ENCODE measurements at regions not wholly inside any gene's neighbourhood (a gene's known extent, or its start where the extent isn't known, plus 50 kb on each side); places are given as distances from the start of the nearest gene placed in this dataset.

- ChIA-PET CTCF (no interaction called here), POLR2A (no interaction called here)
- Histone ChIP-seq H2AFZ (ENCODE audit: low read depth) (no peak overlapping the region), H3K4me2 (no peak overlapping the region), H3K36me3 (replicated peaks in 1 of 2; ENCODE audit: control insufficient read depth in 1 of 2, insufficient read depth in 2 of 2, low read length in 1 of 2) (no peaks in the 10 kb centered on the region), H3K9me3 (no peaks in the 10 kb centered on the region), H3K9ac (no peak overlapping the region), H3K4me1 (ENCODE audit: control insufficient read depth in 1 of 2, insufficient read depth in 2 of 2, low read depth in 1 of 2, low read length in 1 of 2) (peaks cover 0 to 9% of the 10 kb centered on the region in 2 experiments; a peak in 1 of 4 replicates), H3K79me2 (ENCODE audit: insufficient read depth) (no peaks in the 10 kb centered on the region), H3K9me2 (no peaks in the 10 kb centered on the region), H3K27me3 (ENCODE audit: insufficient read depth) (no peaks in the 10 kb centered on the region), H4K20me1 (ENCODE audit: insufficient read depth) (no peaks in the 10 kb centered on the region), H3F3A (replicated peaks; ENCODE audit: insufficient read depth) (no peaks in the 10 kb centered on the region), H3K4me3 (ENCODE audit: low read depth in 2 of 2, low read length in 1 of 2) (no peak overlapping the region), H3K27ac (ENCODE audit: low read depth in 2 of 2, low read length in 1 of 2) (no peak overlapping the region)
- 61% methylated on average over 1 of the region's 1 CpG for WGBS (ENCODE audit: low lambda C conversion rate)
- TF ChIP-seq MEF2A (IDR thresholded peaks at IDR 0.05; ENCODE audit: borderline replicate concordance, low read depth) (no peak), RXRA (IDR thresholded peaks at IDR 0.05; ENCODE audit: borderline replicate concordance, low read depth) (no peak), USF2 (IDR thresholded peaks at IDR 0.05; ENCODE audit: borderline replicate concordance, low read depth, low read length) (no peak), GABPA (IDR thresholded peaks at IDR 0.05; ENCODE audit: low read depth) (no peak), POLR2AphosphoS5 (IDR thresholded peaks at IDR 0.05; ENCODE audit: low read depth, low read length) (no peak), FOXJ3 (CRISPR knock-in tag; IDR thresholded peaks at IDR 0.05) (no peak), USF1 (IDR thresholded peaks at IDR 0.05; ENCODE audit: borderline replicate concordance, low read depth) (no peak), CHD2 (IDR thresholded peaks at IDR 0.05; ENCODE audit: low read length, partially characterized antibody) (no peak), JUND (IDR thresholded peaks at IDR 0.05) (no peak), NRF1 (IDR thresholded peaks at IDR 0.05; ENCODE audit: low read depth, low read length) (no peak)
- no peak for DNase-seq
Observed at GRCh38 chr12:5310151-5310550, 121.8 kb upstream of the NTF3 start.

- ChIA-PET CTCF (interaction anchor here (1.3 kb wide), 1 partner anchor 10 kb away, joined by 3 read pairs; no protein-coding TSS in a partner anchor), POLR2A (no interaction called here)
- H3K4me2 ChIP-seq = no peak overlapping the region
- no peaks in the 10 kb centered on the region for H3K27me3 ChIP-seq (ENCODE audit: insufficient read depth)
- no peaks in the 10 kb centered on the region for H3K9me2 ChIP-seq
- H3K79me2 ChIP-seq (ENCODE audit: insufficient read depth) = no peaks in the 10 kb centered on the region
- H3K36me3 ChIP-seq (replicated peaks in 1 of 2; ENCODE audit: control insufficient read depth in 1 of 2, insufficient read depth in 2 of 2, low read length in 1 of 2) = no peaks in the 10 kb centered on the region
- no peak overlapping the region for H3K9ac ChIP-seq
- H3K4me1 ChIP-seq (ENCODE audit: control insufficient read depth in 1 of 2, insufficient read depth in 2 of 2, low read depth in 1 of 2, low read length in 1 of 2) = no peaks in the 10 kb centered on the region
- H3K4me3 ChIP-seq (ENCODE audit: low read depth in 2 of 2, low read length in 1 of 2) = no peak overlapping the region
- no peak overlapping the region for H2AFZ ChIP-seq (ENCODE audit: low read depth)
- H3F3A ChIP-seq (replicated peaks; ENCODE audit: insufficient read depth) = no peaks in the 10 kb centered on the region
- H4K20me1 ChIP-seq (ENCODE audit: insufficient read depth) = no peaks in the 10 kb centered on the region
- no peak for DNase-seq
- H3K27ac ChIP-seq (ENCODE audit: low read depth in 2 of 2, low read length in 1 of 2) = no peak overlapping the region
- no peaks in the 10 kb centered on the region for H3K9me3 ChIP-seq
- no peak for TF ChIP-seq ZBTB33 (IDR thresholded peaks at IDR 0.05; ENCODE audit: borderline replicate concordance, low read depth)
- no peak for TF ChIP-seq CHD2 (IDR thresholded peaks at IDR 0.05; ENCODE audit: low read length, partially characterized antibody)
- no peak for TF ChIP-seq IRF3 (IDR thresholded peaks at IDR 0.05; ENCODE audit: low read depth, low read length)
- no peak for TF ChIP-seq TAF1 (IDR thresholded peaks at IDR 0.05; ENCODE audit: borderline replicate concordance, low read depth, low read length)
- TF ChIP-seq GABPA (IDR thresholded peaks at IDR 0.05; ENCODE audit: low read depth) = no peak
- no peak for TF ChIP-seq RFX5 (IDR thresholded peaks at IDR 0.05; ENCODE audit: low read length)
- TF ChIP-seq EZH2phosphoT487 (IDR thresholded peaks at IDR 0.05; ENCODE audit: borderline replicate concordance, low read depth) = no peak
- no peak for TF ChIP-seq SMC3 (IDR thresholded peaks at IDR 0.05; ENCODE audit: low read depth, low read length)
- no peak for TF ChIP-seq MAX (IDR thresholded peaks at IDR 0.05; ENCODE audit: low read depth)
- TF ChIP-seq USF2 (IDR thresholded peaks at IDR 0.05; ENCODE audit: borderline replicate concordance, low read depth, low read length) = no peak
- no peak for TF ChIP-seq CTCF (IDR thresholded peaks at IDR 0.05)
- no peak for TF ChIP-seq RCOR1 (IDR thresholded peaks at IDR 0.05; ENCODE audit: low read length)
- no peak for TF ChIP-seq USF1 (IDR thresholded peaks at IDR 0.05; ENCODE audit: borderline replicate concordance, low read depth)
Observed at GRCh38 chr12:5317556-5317955, 114.4 kb upstream of the NTF3 start.
